Mesenchymal stem cell (in vitro differentiated cells and primary cell): ENCODE measurements at regions not wholly inside any gene's neighbourhood (a gene's known extent, or its start where the extent isn't known, plus 50 kb on each side); places are given as distances from the start of the nearest gene placed in this dataset.

Source experiments
- DNase-seq: peaks from one replicate; pipeline ENCODE4 v3.0.0-alpha.2; 2013
- H2AFZ ChIP-seq: one replicate; pipeline ENCODE4 v1.6.1; 2013; ENCODE audit warnings: low read depth, mild to moderate bottlenecking, control low read depth, inconsistent platforms, low read length, moderate library complexity
- H2AK5ac ChIP-seq: 2 replicates; pipeline ENCODE4 v1.6.1; 2013; ENCODE audit warnings: low read length, moderate library complexity, mild to moderate bottlenecking, inconsistent platforms; ENCODE audit not compliant: severe bottlenecking
- H2BK120ac ChIP-seq: one replicate; pipeline ENCODE4 v1.6.1; 2013; ENCODE audit warnings: low read depth, mild to moderate bottlenecking, inconsistent platforms, low read length, moderate library complexity
- H2BK12ac ChIP-seq, 2 experiments: one replicate each; pipeline ENCODE4 v1.6.1; 2013; ENCODE audit warnings: inconsistent platforms in 2 of 2, low read length in 2 of 2, mild to moderate bottlenecking in 2 of 2, moderate library complexity in 2 of 2, control low read depth in 1 of 2
- H2BK15ac ChIP-seq: one replicate; pipeline ENCODE4 v1.6.1; 2013; ENCODE audit warnings: mild to moderate bottlenecking, low read depth, inconsistent platforms; ENCODE audit not compliant: poor library complexity, severe bottlenecking
- H2BK5ac ChIP-seq: 2 replicates; pipeline ENCODE4 v1.6.1; 2013; ENCODE audit warnings: low read depth, mild to moderate bottlenecking, low read length, control low read depth, inconsistent platforms; ENCODE audit not compliant: poor library complexity, severe bottlenecking
- H3K14ac ChIP-seq, 2 experiments: one replicate each; pipeline ENCODE4 v1.6.1; 2013; ENCODE audit warnings: inconsistent platforms in 2 of 2, low read length in 2 of 2, control low read depth in 1 of 2, mild to moderate bottlenecking in 1 of 2, moderate library complexity in 1 of 2
- H3K18ac ChIP-seq, 2 experiments: one replicate each; pipeline ENCODE4 v1.6.1; 2013; ENCODE audit warnings: inconsistent platforms in 2 of 2, low read length in 2 of 2, control low read depth in 1 of 2, low read depth in 1 of 2, mild to moderate bottlenecking in 1 of 2
- H3K23ac ChIP-seq, 2 experiments: one replicate each; pipeline ENCODE4 v1.6.1; 2013; ENCODE audit warnings: inconsistent platforms in 2 of 2, low read length in 2 of 2, mild to moderate bottlenecking in 2 of 2, moderate library complexity in 2 of 2, control low read depth in 1 of 2
- H3K27ac ChIP-seq: 2 replicates; pipeline ENCODE4 v1.5.1; 2013; ENCODE audit warnings: mild to moderate bottlenecking, moderate library complexity, low read length, control low read depth, inconsistent platforms; ENCODE audit not compliant: poor library complexity, severe bottlenecking
- H3K27me3 ChIP-seq, 2 experiments: 2 replicates each; pipeline versions ENCODE4 v1.6.1 to v1.7.0; 2013; ENCODE audit warnings: low read length in 2 of 2, mild to moderate bottlenecking in 2 of 2, moderate library complexity in 2 of 2, control low read depth in 1 of 2, inconsistent platforms in 1 of 2; ENCODE audit not compliant: control insufficient read depth in 1 of 2, insufficient read depth in 1 of 2
- H3K36me3 ChIP-seq, 2 experiments: 2 replicates each; pipeline versions ENCODE4 v1.6.1 to v1.7.0; 2013; ENCODE audit warnings: low read length in 2 of 2, control low read depth in 1 of 2, inconsistent platforms in 1 of 2, low read depth in 1 of 2, mild to moderate bottlenecking in 1 of 2; ENCODE audit not compliant: insufficient read depth in 2 of 2, control insufficient read depth in 1 of 2
- H3K4ac ChIP-seq, 2 experiments: one replicate each; pipeline ENCODE4 v1.6.1; 2013; ENCODE audit warnings: inconsistent platforms in 2 of 2, low read length in 2 of 2, mild to moderate bottlenecking in 2 of 2, moderate library complexity in 2 of 2, control low read depth in 1 of 2, low read depth in 1 of 2
- H3K4me1 ChIP-seq: 2 replicates; pipeline ENCODE4 v1.6.1; 2013; ENCODE audit warnings: low read depth, low read length, control low read depth; ENCODE audit not compliant: control insufficient read depth, insufficient read depth
- H3K4me2 ChIP-seq: 2 replicates; pipeline ENCODE4 v1.6.1; 2013; ENCODE audit warnings: low read length, mild to moderate bottlenecking, inconsistent platforms; ENCODE audit not compliant: poor library complexity, severe bottlenecking
- H3K4me3 ChIP-seq, 2 experiments: 2 replicates each; pipeline versions ENCODE4 v1.5.1 to v1.7.0; 2013; ENCODE audit warnings: low read length in 2 of 2, mild to moderate bottlenecking in 2 of 2, control low read depth in 1 of 2, low read depth in 1 of 2; ENCODE audit not compliant: insufficient read depth in 1 of 2
- H3K79me1 ChIP-seq: replicated peaks from 2 replicates; pipeline ENCODE4 v1.6.1; 2013; ENCODE audit warnings: mild to moderate bottlenecking, control low read depth, low read length, inconsistent platforms; ENCODE audit not compliant: poor library complexity, severe bottlenecking
- H3K9ac ChIP-seq: 2 replicates; pipeline ENCODE4 v1.7.0; 2013; ENCODE audit warnings: mild to moderate bottlenecking, low read length, moderate library complexity
- H3K9me3 ChIP-seq: 2 replicates; pipeline ENCODE4 v1.7.0; 2013; ENCODE audit warnings: mild to moderate bottlenecking, low read length; ENCODE audit not compliant: control insufficient read depth
- H4K8ac ChIP-seq: one replicate; pipeline ENCODE4 v1.6.1; 2013; ENCODE audit warnings: inconsistent platforms, mild to moderate bottlenecking, low read length, moderate library complexity
- H4K91ac ChIP-seq: one replicate; pipeline ENCODE4 v1.6.1; 2013; ENCODE audit warnings: mild to moderate bottlenecking, low read length, inconsistent platforms
- WGBS: methylation state at CpG from one replicate; pipeline ENCODE4 v1.1.7; 2013; ENCODE audit warnings: mixed read lengths; 5-methylcytosine and 5-hydroxymethylcytosine counted together

- Histone ChIP-seq H4K91ac (no peak overlapping the region), H3K9ac (no peak overlapping the region), H2AK5ac (no peak overlapping the region), H3K4me1 (no peaks in the 10 kb centered on the region), H3K27ac (no peak overlapping the region), H3K79me1 (no peaks in the 10 kb centered on the region), H3K9me3 (peaks cover 2% of the 10 kb centered on the region), H3K4me2 (no peak overlapping the region), H3K18ac (no peak overlapping the region), H2BK120ac (no peak overlapping the region), H3K14ac (no peak overlapping the region), H3K36me3 (no peaks in the 10 kb centered on the region), H3K4me3 (no peak overlapping the region), H2BK5ac (no peak overlapping the region), H3K4ac (no peak overlapping the region), H4K8ac (no peak overlapping the region), H2BK12ac (no peak overlapping the region), H2AFZ (no peak overlapping the region), H3K27me3 (no peaks in the 10 kb centered on the region), H3K23ac (no peak overlapping the region), H2BK15ac (no peak overlapping the region)
- no CpG with 5 or more reads among the region's 3 CpGs for WGBS
- DNase-seq: no peak
These were observed 546.6 kb downstream of the MFSD1 start for GRCh38 chr3:159348431-159348830.

GRCh38 chr3:159356606-159357005 lies 554.8 kb downstream of the MFSD1 start:
- no peak overlapping the region for H2BK120ac ChIP-seq
- no peak overlapping the region for H3K23ac ChIP-seq
- no peak overlapping the region for H2BK15ac ChIP-seq
- no peak overlapping the region for H3K4ac ChIP-seq
- no peak overlapping the region for H3K9ac ChIP-seq
- H3K36me3 ChIP-seq: no peaks in the 10 kb centered on the region
- H3K27me3 ChIP-seq: no peaks in the 10 kb centered on the region
- no peak overlapping the region for H4K91ac ChIP-seq
- no peak for DNase-seq
- H3K4me2 ChIP-seq: no peak overlapping the region
- no peak overlapping the region for H3K4me3 ChIP-seq
- H4K8ac ChIP-seq: no peak overlapping the region
- no peaks in the 10 kb centered on the region for H3K4me1 ChIP-seq
- no peak overlapping the region for H3K27ac ChIP-seq
- no peak overlapping the region for H2BK5ac ChIP-seq
- no peak overlapping the region for H2BK12ac ChIP-seq
- 100% methylated on average over 1 of the region's 1 CpG for WGBS
- no peak overlapping the region for H2AK5ac ChIP-seq
- no peak overlapping the region for H2AFZ ChIP-seq
- H3K14ac ChIP-seq: no peak overlapping the region
- H3K9me3 ChIP-seq: no peaks in the 10 kb centered on the region
- no peaks in the 10 kb centered on the region for H3K79me1 ChIP-seq
- no peak overlapping the region for H3K18ac ChIP-seq

- Histone ChIP-seq H4K8ac (no peak overlapping the region), H3K4me2 (no peak overlapping the region), H3K23ac (no peak overlapping the region), H3K18ac (no peak overlapping the region), H2BK15ac (no peak overlapping the region), H2BK120ac (no peak overlapping the region), H3K4me3 (no peak overlapping the region), H2BK5ac (no peak overlapping the region), H3K4me1 (no peaks in the 10 kb centered on the region), H3K79me1 (no peaks in the 10 kb centered on the region), H2AK5ac (no peak overlapping the region), H3K9me3 (no peaks in the 10 kb centered on the region), H3K36me3 (no peaks in the 10 kb centered on the region), H3K4ac (no peak overlapping the region), H2AFZ (no peak overlapping the region), H2BK12ac (no peak overlapping the region), H3K14ac (no peak overlapping the region), H3K9ac (no peak overlapping the region), H3K27me3 (no peaks in the 10 kb centered on the region), H3K27ac (no peak overlapping the region), H4K91ac (no peak overlapping the region)
- no CpG with 5 or more reads among the region's 1 CpG for WGBS
- no peak for DNase-seq
These were observed 562.7 kb downstream of the MFSD1 start for GRCh38 chr3:159364511-159364910.

- no peak overlapping the region for H3K9ac ChIP-seq
These were observed 564.6 kb downstream of the MFSD1 start for GRCh38 chr3:159366476-159366875.

More at GRCh38 chr3:159366476-159366875, 564.6 kb downstream of the MFSD1 start:
- Histone ChIP-seq H3K4ac (no peak overlapping the region), H3K18ac (no peak overlapping the region), H3K4me1 (no peaks in the 10 kb centered on the region), H2BK12ac (no peak overlapping the region), H2BK5ac (no peak overlapping the region), H3K79me1 (no peaks in the 10 kb centered on the region), H2BK15ac (no peak overlapping the region), H2BK120ac (no peak overlapping the region), H3K14ac (no peak overlapping the region), H2AK5ac (no peak overlapping the region), H2AFZ (no peak overlapping the region), H4K8ac (no peak overlapping the region), H3K27me3 (no peaks in the 10 kb centered on the region), H3K9me3 (no peaks in the 10 kb centered on the region), H3K4me3 (no peak overlapping the region), H3K23ac (no peak overlapping the region), H3K4me2 (no peak overlapping the region), H3K36me3 (no peaks in the 10 kb centered on the region), H4K91ac (no peak overlapping the region), H3K27ac (no peak overlapping the region)
- DNase-seq: no peak
